H9 (cell line): ENCODE measurements at regions not wholly inside any gene's neighbourhood (a gene's known extent, or its start where the extent isn't known, plus 50 kb on each side); places are given as distances from the start of the nearest gene placed in this dataset.

ENCODE experiments used
- DNase-seq: peaks from one replicate; pipeline ENCODE4 v3.0.0-alpha.2; 2017
- H2AFZ ChIP-seq: one replicate; pipeline ENCODE4 v1.6.1; 2013; ENCODE audit warnings: mild to moderate bottlenecking, low read length, control low read depth, moderate library complexity
- H2AK5ac ChIP-seq: 2 replicates; pipeline ENCODE4 v1.6.1; 2013; ENCODE audit warnings: low read length, control low read depth, mixed read lengths; ENCODE audit not compliant: insufficient read length
- H2BK120ac ChIP-seq: one replicate; pipeline ENCODE4 v1.6.1; 2013; ENCODE audit warnings: low read depth, mild to moderate bottlenecking, low read length, control low read depth, inconsistent platforms; ENCODE audit not compliant: poor library complexity, severe bottlenecking
- H2BK12ac ChIP-seq: 2 replicates; pipeline ENCODE4 v1.6.1; 2013; ENCODE audit warnings: low read length, control low read depth, mixed read lengths, low read depth; ENCODE audit not compliant: insufficient read length
- H2BK15ac ChIP-seq: 2 replicates; pipeline ENCODE4 v1.6.1; 2013; ENCODE audit warnings: low read depth, low read length, control low read depth
- H2BK20ac ChIP-seq: one replicate; pipeline ENCODE4 v1.6.1; 2013; ENCODE audit warnings: low read depth, mild to moderate bottlenecking, low read length, control low read depth, inconsistent platforms; ENCODE audit not compliant: poor library complexity, severe bottlenecking
- H2BK5ac ChIP-seq: 2 replicates; pipeline ENCODE4 v1.6.1; 2013; ENCODE audit warnings: low read length, control low read depth, mixed read lengths; ENCODE audit not compliant: insufficient read length
- H3K14ac ChIP-seq: 2 replicates; pipeline ENCODE4 v1.6.1; 2013; ENCODE audit warnings: low read length, control low read depth; ENCODE audit not compliant: insufficient read depth
- H3K18ac ChIP-seq: 2 replicates; pipeline ENCODE4 v1.6.1; 2013; ENCODE audit warnings: low read depth, mild to moderate bottlenecking, mixed read lengths, low read length, control low read depth; ENCODE audit not compliant: insufficient read length
- H3K23ac ChIP-seq: 2 replicates; pipeline ENCODE4 v1.6.1; 2013; ENCODE audit warnings: low read length, control low read depth, mixed read lengths, low read depth; ENCODE audit not compliant: insufficient read length
- H3K23me2 ChIP-seq: 2 replicates; pipeline ENCODE4 v1.6.1; 2013; ENCODE audit warnings: low read depth, mild to moderate bottlenecking, mixed read lengths, low read length, control low read depth; ENCODE audit not compliant: insufficient read length, poor library complexity, severe bottlenecking
- H3K27ac ChIP-seq: 2 replicates; pipeline ENCODE4 v1.5.1; 2013; ENCODE audit warnings: low read length, control low read depth, mixed read lengths, low read depth; ENCODE audit not compliant: insufficient read length
- H3K27me3 ChIP-seq: 2 replicates; pipeline ENCODE4 v1.6.1; 2013; ENCODE audit warnings: low read length, control low read depth, inconsistent platforms; ENCODE audit not compliant: insufficient read depth
- H3K4ac ChIP-seq: 2 replicates; pipeline ENCODE4 v1.6.1; 2013; ENCODE audit warnings: low read depth, mild to moderate bottlenecking, control low read depth, inconsistent platforms, low read length, moderate library complexity
- H3K4me1 ChIP-seq: 2 replicates; pipeline ENCODE4 v1.6.1; 2013; ENCODE audit warnings: low read length, control low read depth, inconsistent platforms; ENCODE audit not compliant: insufficient read depth
- H3K4me2 ChIP-seq: 2 replicates; pipeline ENCODE4 v1.6.1; 2013; ENCODE audit warnings: low read length, control low read depth, mixed read lengths; ENCODE audit not compliant: insufficient read length, insufficient read depth
- H3K56ac ChIP-seq: 2 replicates; pipeline ENCODE4 v1.6.1; 2013; ENCODE audit warnings: low read depth, mild to moderate bottlenecking, mixed read lengths, low read length, control low read depth; ENCODE audit not compliant: insufficient read length
- H3K79me1 ChIP-seq: 2 replicates; pipeline ENCODE4 v1.6.1; 2013; ENCODE audit warnings: low read depth, mild to moderate bottlenecking, moderate library complexity, low read length, control low read depth, inconsistent platforms; ENCODE audit not compliant: insufficient read depth, poor library complexity, severe bottlenecking
- H3K79me2 ChIP-seq: 2 replicates; pipeline ENCODE4 v1.6.1; 2013; ENCODE audit warnings: low read length, control low read depth, inconsistent platforms; ENCODE audit not compliant: insufficient read depth
- H3K9ac ChIP-seq: 2 replicates; pipeline ENCODE4 v1.6.1; 2013; ENCODE audit warnings: low read length, control low read depth, mixed read lengths; ENCODE audit not compliant: insufficient read length; ENCODE audit errors: extremely low read depth
- H3K9me3 ChIP-seq: one replicate; pipeline ENCODE4 v1.6.1; 2013; ENCODE audit warnings: low read depth, low read length, inconsistent platforms; ENCODE audit not compliant: control insufficient read depth
- H3T11ph ChIP-seq: one replicate; pipeline ENCODE4 v1.6.1; 2013; ENCODE audit warnings: mild to moderate bottlenecking, low read length, control low read depth, inconsistent platforms
- H4K20me1 ChIP-seq: one replicate; pipeline ENCODE4 v1.6.1; 2013; ENCODE audit not compliant: control insufficient read depth, insufficient read length, insufficient read depth
- H4K5ac ChIP-seq: 2 replicates; pipeline ENCODE4 v1.6.1; 2013; ENCODE audit warnings: low read depth, mild to moderate bottlenecking, mixed read lengths, low read length, control low read depth; ENCODE audit not compliant: insufficient read length
- H4K8ac ChIP-seq: replicated peaks from 2 replicates; pipeline ENCODE4 v1.6.1; 2013; ENCODE audit warnings: low read length, control low read depth, mixed read lengths, low read depth; ENCODE audit not compliant: insufficient read length
- H4K91ac ChIP-seq: 2 replicates; pipeline ENCODE4 v1.6.1; 2013; ENCODE audit warnings: low read depth, mild to moderate bottlenecking, moderate library complexity, mixed read lengths, low read length, control low read depth; ENCODE audit not compliant: insufficient read length
- H3K27ac Mint-ChIP-seq, 3 experiments: 2 replicates in 2 of 3; 3 replicates in 1 of 3; pipeline ENCODE4 v1.8.0; 2020 to 2021; ENCODE audit warnings: mixed read lengths in 3 of 3, mild to moderate bottlenecking in 1 of 3, moderate library complexity in 1 of 3
- H3K27me3 Mint-ChIP-seq: 2 replicates; pipeline ENCODE4 v1.8.0; 2021; ENCODE audit warnings: low read depth, mild to moderate bottlenecking, moderate library complexity, mixed read lengths
- H3K36me3 Mint-ChIP-seq, 3 experiments: 2 replicates in 2 of 3; 3 replicates in 1 of 3; pipeline ENCODE4 v1.8.0; 2020 to 2021; ENCODE audit warnings: low read depth in 3 of 3, mixed read lengths in 3 of 3; ENCODE audit not compliant: insufficient read depth in 1 of 3
- H3K4me1 Mint-ChIP-seq, 2 experiments: 2 replicates each; pipeline ENCODE4 v1.8.0; 2020; ENCODE audit warnings: mixed read lengths in 2 of 2
- H3K4me3 Mint-ChIP-seq, 2 experiments: 2 replicates in 1 of 2; 3 replicates in 1 of 2; pipeline ENCODE4 v1.8.0; 2020 to 2021; ENCODE audit warnings: mild to moderate bottlenecking in 2 of 2, mixed read lengths in 2 of 2, moderate library complexity in 1 of 2
- H3K9me3 Mint-ChIP-seq, 2 experiments: 2 replicates in 1 of 2; 3 replicates in 1 of 2; pipeline ENCODE4 v1.8.0; 2020; ENCODE audit warnings: mild to moderate bottlenecking in 2 of 2, mixed read lengths in 2 of 2, moderate library complexity in 1 of 2
- WGBS: extraction: QIAGEN DNeasy Blood & Tissue Kit; methylation state at CpG from one replicate; pipeline ENCODE4 v1.1.7; 2013; ENCODE audit warnings: missing lambda C conversion rate, low lambda C conversion rate, mixed read lengths; ENCODE audit not compliant: insufficient read length; ENCODE audit errors: extremely low coverage; 5-methylcytosine and 5-hydroxymethylcytosine counted together
- TF ChIP-seq, protein P1 (sequence below): fragments of 200-600 bp; sonication (generic); conservative IDR thresholded peaks from 3 replicates; pipeline ENCODE4 v1.8.0; 2021; ENCODE audit warnings: antibody characterized with exemption, mild to moderate bottlenecking

DNA sequence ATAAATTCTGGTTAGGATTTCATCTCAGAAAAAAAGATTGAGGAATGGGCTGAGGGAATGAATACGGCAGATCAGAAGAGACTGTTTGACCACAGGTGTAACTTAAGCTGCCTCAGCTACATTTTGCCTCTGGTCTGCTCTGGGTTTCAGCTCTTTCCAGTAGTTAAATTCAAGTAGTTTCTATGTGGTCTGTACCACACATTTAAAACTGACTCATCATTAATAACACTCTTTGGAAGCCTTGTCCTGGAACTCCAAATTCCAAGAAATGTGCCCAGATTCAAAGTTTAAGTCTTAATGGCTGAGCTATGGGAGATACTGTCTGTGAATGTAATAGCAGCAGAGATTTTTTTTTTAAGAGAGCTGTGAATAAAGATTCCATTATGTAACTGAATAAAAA, 133.1 kb upstream of the IGSF10 start:
- Mint-ChIP-seq H3K4me1 (peaks cover 22% of the 10 kb centered on the region in 2 experiments), H3K9me3 (no peaks in the 10 kb centered on the region), H3K27me3 (no peaks in the 10 kb centered on the region), H3K4me3 (no peak overlapping the region), H3K36me3 (no peaks in the 10 kb centered on the region), H3K27ac (no peak overlapping the region)
- Histone ChIP-seq H2BK20ac (no peak overlapping the region), H4K8ac (no peak overlapping the region), H3K18ac (no peak overlapping the region), H2BK15ac (no peak overlapping the region), H2BK120ac (no peak overlapping the region), H3K4ac (no peak overlapping the region), H3K23ac (no peak overlapping the region), H3K79me1 (no peaks in the 10 kb centered on the region), H3K4me2 (no peak overlapping the region), H2BK12ac (no peak overlapping the region), H2BK5ac (no peak overlapping the region), H3K27ac (no peak overlapping the region), H3K4me1 (peaks cover 3% of the 10 kb centered on the region), H4K20me1 (no peaks in the 10 kb centered on the region), H3T11ph (no peak overlapping the region), H3K14ac (no peak overlapping the region), H3K56ac (no peak overlapping the region), H3K79me2 (no peaks in the 10 kb centered on the region), H2AFZ (no peak overlapping the region), H3K27me3 (no peaks in the 10 kb centered on the region), H4K5ac (no peak overlapping the region), H3K9ac (no peak overlapping the region), H2AK5ac (no peak overlapping the region), H3K23me2 (no peaks in the 10 kb centered on the region), H3K9me3 (no peaks in the 10 kb centered on the region), H4K91ac (no peak overlapping the region)
- DNase-seq, result no peak
- TF ChIP-seq, protein P1, sequence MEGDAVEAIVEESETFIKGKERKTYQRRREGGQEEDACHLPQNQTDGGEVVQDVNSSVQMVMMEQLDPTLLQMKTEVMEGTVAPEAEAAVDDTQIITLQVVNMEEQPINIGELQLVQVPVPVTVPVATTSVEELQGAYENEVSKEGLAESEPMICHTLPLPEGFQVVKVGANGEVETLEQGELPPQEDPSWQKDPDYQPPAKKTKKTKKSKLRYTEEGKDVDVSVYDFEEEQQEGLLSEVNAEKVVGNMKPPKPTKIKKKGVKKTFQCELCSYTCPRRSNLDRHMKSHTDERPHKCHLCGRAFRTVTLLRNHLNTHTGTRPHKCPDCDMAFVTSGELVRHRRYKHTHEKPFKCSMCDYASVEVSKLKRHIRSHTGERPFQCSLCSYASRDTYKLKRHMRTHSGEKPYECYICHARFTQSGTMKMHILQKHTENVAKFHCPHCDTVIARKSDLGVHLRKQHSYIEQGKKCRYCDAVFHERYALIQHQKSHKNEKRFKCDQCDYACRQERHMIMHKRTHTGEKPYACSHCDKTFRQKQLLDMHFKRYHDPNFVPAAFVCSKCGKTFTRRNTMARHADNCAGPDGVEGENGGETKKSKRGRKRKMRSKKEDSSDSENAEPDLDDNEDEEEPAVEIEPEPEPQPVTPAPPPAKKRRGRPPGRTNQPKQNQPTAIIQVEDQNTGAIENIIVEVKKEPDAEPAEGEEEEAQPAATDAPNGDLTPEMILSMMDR, result no peak
- WGBS, result no CpG with 5 or more reads among the region's 1 CpG
